ENCODE measurements at regions not wholly inside any gene's neighbourhood (a gene's known extent, or its start where the extent isn't known, plus 50 kb on each side); places are given as distances from the start of the nearest gene placed in this dataset.

GRCh38 chr4:157908031-157908430, 264.8 kb downstream of the GASK1B start:
- no peak for ATAC-seq
- DNase-seq, result no peak
- intact Hi-C loops (cut with DNase I, micrococcal nuclease), result no loop called here

DNA sequence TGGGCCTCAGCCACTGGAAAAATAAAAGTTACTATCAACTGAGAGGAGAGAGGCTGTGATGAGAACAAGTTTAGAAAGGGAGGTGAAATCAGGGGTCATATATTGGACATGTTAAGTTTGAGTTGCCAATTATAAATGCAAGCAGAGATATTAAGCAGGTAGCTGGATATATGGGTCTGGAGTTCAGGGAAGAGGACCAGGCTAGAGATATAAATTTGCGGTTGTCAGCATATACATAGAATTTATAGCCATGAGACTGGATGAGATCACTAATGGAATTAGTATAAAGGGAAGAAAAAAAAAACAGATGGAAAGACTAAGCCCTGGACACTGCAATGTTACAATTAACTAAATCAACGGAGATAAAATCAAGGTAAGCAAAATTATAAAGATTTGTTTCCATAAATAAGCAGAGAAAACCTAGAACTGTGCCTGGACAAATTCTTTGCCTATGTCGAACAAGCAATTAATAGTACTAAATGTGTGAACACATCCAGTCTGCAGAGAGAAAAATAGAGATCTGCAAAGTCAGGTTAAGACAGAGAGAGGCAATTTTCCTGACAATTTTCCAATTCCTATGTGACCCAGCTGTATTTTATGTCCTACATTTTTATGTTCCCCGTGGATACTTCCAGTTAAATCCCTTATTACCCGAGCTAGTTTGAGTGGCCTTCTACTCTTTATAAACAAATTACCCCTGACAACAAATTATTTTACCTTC, 265.4 kb downstream of the GASK1B start:
- DNase-seq, result no peak
- no peak for ATAC-seq
- intact Hi-C loops (cut with DNase I, micrococcal nuclease), result no loop called here

GRCh38 chr4:157898836-157899605, 273.8 kb downstream of the GASK1B start:
- no peak for ATAC-seq
- DNase-seq, result no peak

GRCh38 chr4:157897855-157898370, 274.9 kb downstream of the GASK1B start:
- intact Hi-C loops (cut with DNase I, micrococcal nuclease), result no loop called here

More at GRCh38 chr4:157898836-157899605, 273.8 kb downstream of the GASK1B start:
- intact Hi-C loops (cut with DNase I, micrococcal nuclease), result no loop called here

GRCh38 chr4:157896726-157897125, 276.1 kb downstream of the GASK1B start:
- ATAC-seq (no peak), DNase-seq (no peak)
- intact Hi-C loops (cut with DNase I, micrococcal nuclease), result no loop called here

More at GRCh38 chr4:157897855-157898370, 274.9 kb downstream of the GASK1B start:
- no peak for ATAC-seq
- no peak for DNase-seq

- ATAC-seq (no peak), DNase-seq (no peak)
- intact Hi-C loops (cut with DNase I, micrococcal nuclease), result no loop called here
These were observed 277.6 kb downstream of the GASK1B start for GRCh38 chr4:157895205-157895604.

GRCh38 chr4:157889788-157890187, 283.0 kb downstream of the GASK1B start:
- no peak for ATAC-seq
- no peak for DNase-seq
- intact Hi-C loops (cut with DNase I, micrococcal nuclease), result no loop called here

- intact Hi-C loops (cut with DNase I, micrococcal nuclease), result no loop called here
- DNase-seq, result no peak
- ATAC-seq, result no peak
These were observed 284.5 kb downstream of the GASK1B start for GRCh38 chr4:157888281-157888680.

DNA sequence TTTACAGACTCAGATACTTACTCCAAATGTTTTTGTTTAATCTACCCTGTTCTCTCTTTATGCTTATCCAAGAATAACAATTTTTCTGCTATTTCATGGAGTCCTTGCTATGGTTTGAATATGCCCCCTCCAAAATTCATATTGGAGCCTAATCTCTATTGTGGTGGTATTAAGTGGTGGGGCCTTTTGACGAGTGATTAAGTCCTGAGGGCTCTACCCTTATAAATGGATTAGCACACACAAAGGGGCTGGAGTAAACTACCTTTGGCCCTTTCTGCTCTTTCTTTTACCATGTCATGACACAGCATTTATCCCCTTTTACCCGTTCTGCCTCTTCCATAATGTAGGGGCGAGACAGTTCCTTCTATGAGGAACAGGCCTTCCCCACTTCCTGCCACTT, 285.5 kb downstream of the GASK1B start:
- intact Hi-C loops (cut with DNase I, micrococcal nuclease), result no loop called here
- DNase-seq, result no peak
- no peak for ATAC-seq

DNA sequence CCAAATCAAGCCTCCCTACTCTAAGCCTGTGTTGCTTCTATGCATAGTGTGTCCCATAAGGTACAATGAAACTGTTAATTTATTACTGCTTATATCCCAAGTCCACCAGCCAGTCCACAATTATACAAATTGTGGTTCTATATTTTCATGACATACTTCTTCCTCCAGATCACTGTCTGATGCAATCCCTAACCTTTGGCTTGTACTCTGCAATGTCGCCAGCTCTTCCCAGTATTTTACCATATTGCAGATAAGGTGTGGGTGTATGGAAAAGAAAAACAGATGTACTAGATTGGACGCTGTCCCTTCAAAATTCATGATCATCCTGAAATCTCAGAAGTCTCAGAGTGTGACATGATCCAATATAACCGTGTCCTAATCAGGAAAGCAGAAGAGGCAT, 286.2 kb downstream of the GASK1B start:
- DNase-seq (no peak), ATAC-seq (no peak)

DNA sequence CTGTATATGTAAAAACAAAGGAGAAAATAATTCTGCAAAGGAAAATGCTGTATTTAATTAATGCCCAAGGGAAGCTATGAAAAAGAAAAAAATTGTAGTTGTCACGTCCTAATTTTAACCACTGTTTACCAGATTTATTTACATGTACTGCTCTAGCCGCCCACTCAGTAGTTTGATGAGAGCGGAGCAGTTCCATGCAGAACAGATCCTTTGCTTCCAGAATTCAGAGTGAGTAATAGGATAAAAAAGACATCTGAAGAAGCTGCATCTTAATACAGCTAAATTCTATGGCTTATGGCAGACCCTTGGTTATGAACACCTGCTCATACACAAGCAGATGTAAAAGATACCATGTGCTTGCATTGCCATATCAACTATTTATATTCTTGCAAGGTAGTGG, 287.0 kb downstream of the GASK1B start:
- DNase-seq (no peak), ATAC-seq (no peak)
- intact Hi-C loops (cut with DNase I, micrococcal nuclease), result no loop called here

More for the DNA sequence above, 286.2 kb downstream of the GASK1B start:
- intact Hi-C loops (cut with DNase I, micrococcal nuclease), result no loop called here

- DNase-seq (no peak), ATAC-seq (no peak)
- intact Hi-C loops (cut with DNase I, micrococcal nuclease), result no loop called here
These were observed 289.9 kb downstream of the GASK1B start for GRCh38 chr4:157882901-157883300.

- intact Hi-C loops (cut with DNase I, micrococcal nuclease), result no loop called here
- ATAC-seq (no peak), DNase-seq (no peak)
These were observed 292.1 kb downstream of the GASK1B start for GRCh38 chr4:157880761-157881160.

DNA sequence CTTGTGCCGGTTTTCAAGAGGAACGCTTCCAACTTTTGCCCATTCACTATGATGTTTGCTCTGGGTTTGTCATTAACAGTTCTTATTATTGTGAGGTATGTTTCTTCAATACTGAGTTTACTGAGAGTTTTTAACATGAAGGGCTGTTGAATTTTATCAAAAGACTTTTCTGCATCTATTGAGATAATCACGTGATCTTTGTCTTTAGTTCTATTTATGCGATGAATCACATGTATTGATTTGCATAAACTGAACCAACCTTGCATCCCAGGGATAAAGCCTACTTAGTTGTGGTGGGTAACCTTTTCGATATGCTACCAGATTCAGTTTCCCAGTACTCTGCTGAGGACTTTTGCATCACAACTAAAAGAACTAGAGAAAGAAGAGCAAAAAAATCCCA, 318.0 kb downstream of the GASK1B start:
- intact Hi-C loops (cut with DNase I, micrococcal nuclease), result no loop called here
- ATAC-seq (no peak), DNase-seq (no peak)

- peak; percentile 80 for ATAC-seq
- DNase-seq, result no peak
- intact Hi-C loops (cut with DNase I, micrococcal nuclease), result no loop called here
These were observed 332.2 kb downstream of the GASK1B start for GRCh38 chr4:157840648-157841047.

- DNase-seq (no peak), ATAC-seq (no peak)
- intact Hi-C loops (cut with DNase I, micrococcal nuclease), result no loop called here
These were observed 332.8 kb downstream of the GASK1B start for GRCh38 chr4:157840034-157840433.

- no peak for DNase-seq
- no peak for ATAC-seq
- intact Hi-C loops (cut with DNase I, micrococcal nuclease), result no loop called here
These were observed 334.5 kb downstream of the GASK1B start for GRCh38 chr4:157838366-157838765.

DNA sequence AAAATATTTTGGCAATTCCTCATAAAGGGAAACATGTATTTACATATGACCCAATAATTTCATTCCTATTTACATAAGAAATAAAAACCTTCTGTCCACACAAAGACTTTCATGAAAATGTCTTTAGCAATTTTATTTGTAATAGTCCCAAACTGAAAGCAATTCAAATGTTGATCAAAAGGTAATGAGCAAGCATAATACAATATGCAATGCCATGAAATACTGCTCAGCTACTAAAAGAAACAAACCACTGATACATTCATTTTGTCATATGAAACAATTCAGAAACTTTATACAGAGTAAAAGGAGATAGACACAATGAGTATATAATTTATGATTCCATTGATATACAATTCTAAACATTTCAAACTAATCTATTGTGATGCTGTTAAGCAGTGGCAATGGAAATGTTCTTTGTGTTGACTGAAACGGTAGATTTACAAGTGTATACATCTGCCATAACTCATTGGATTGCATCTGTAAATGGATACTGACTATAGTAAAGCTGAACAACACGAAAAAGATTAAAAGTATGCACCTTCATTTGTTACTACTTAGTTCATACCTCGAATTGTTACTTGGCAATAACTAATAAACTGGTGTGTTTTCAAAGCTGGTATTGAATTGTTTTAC, 335.6 kb downstream of the GASK1B start:
- DNase-seq, result no peak
- intact Hi-C loops (cut with DNase I, micrococcal nuclease), result no loop called here
- no peak for ATAC-seq

DNA sequence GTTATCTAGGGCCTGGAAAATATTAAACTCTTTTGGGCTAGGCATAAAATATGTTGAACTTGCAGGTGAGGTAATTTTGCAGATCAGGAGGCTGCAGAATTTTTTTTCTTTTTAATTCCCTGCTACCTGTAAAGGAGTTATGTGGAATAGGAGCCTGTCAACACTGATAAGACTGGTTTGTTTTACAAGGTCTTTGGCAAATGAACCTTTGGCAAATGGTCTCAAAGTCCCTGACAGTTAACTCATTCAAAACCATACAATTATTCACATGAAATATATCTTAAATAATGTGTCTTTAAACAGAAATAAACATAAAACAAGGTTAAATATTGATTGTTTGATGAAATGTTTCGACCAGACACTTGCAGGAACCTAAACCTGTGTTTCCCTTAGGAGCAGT, 340.2 kb downstream of the GASK1B start:
- intact Hi-C loops (cut with DNase I, micrococcal nuclease), result no loop called here
- no peak for DNase-seq
- peak; percentile 100 for ATAC-seq

DNA sequence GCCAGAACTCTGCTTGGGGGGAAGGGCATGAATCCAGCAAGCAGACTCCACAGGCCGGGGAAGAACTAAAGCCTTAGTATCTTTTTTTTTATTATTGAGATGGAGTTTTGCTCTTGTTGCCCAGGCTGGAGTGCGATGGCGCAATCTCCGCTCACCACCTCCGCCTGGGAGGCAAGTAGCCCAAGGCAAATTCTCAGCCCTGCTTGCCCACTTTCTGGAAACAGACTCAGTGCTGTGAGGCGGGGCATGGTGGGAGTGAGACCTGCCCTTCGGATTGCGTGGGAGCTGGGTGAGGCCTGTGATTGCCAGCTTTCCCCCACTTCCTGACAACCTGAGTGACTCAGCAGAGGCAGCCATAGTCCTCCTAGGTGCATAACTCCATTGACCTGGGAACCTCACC, 348.8 kb downstream of the GASK1B start:
- ATAC-seq (peak; percentile 27), DNase-seq (peak in 1 of 2 donors; percentile 7)
- intact Hi-C loops (cut with DNase I, micrococcal nuclease), result no loop called here

Measured in left colon (tissue), 2 donors.